Right kidney (tissue), 1 donor: ENCODE measurements at regions not wholly inside any gene's neighbourhood (a gene's known extent, or its start where the extent isn't known, plus 50 kb on each side); places are given as distances from the start of the nearest gene placed in this dataset.
A peak's percentile ranks its signal among the peaks of the same experiment; 100 is the strongest.
"Not testable (repeated sequence)": the region's sequence is repeated elsewhere in the genome, so short reads cannot be mapped to it uniquely, and the experiment has no call there.

ENCODE experiments used
- DNase-seq: peaks from one replicate; pipeline ENCODE4 v3.0.0-alpha.2; 2016

DNA sequence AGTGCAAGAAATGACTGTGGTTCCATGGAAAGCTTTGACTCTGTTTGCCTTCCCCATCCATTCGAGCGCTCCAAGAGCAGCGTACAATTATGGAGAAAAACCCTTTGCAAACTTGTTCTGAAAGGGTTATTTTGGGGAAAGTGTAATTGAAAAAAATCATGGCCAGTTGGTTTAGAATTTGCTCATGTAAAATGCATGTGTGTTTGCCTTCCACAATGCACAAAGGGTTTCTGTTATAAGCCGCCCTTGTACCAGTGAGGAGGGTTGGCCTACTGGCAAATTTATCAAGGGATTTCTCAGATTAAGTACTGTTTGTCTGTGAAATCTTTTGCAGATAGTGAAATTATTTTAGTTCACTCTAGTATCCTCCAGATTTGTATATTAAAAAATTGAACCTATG lies 62.7 kb upstream of the PELI2 start:
- no peak for DNase-seq

DNA sequence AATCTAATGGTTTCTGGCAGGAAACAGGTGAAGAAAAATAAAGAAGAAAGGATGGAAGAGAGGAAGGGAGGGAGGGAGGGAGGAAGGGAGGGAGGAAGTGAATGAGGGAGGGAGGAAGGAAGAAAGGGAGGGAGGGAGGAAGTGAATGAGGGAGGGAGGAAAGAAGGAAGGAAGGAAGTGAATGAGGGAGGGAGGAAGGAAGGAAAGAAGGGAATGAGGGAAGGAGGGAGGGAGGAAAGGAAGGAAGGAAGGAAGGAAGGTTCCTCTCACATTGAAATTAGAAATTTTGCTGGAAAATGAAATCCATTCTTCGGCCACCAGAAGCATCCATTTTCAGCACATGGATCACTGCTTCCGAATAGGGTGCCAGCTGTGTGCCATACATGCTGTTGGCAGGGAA lies 62.2 kb upstream of the PELI2 start:
- no peak for DNase-seq

DNA sequence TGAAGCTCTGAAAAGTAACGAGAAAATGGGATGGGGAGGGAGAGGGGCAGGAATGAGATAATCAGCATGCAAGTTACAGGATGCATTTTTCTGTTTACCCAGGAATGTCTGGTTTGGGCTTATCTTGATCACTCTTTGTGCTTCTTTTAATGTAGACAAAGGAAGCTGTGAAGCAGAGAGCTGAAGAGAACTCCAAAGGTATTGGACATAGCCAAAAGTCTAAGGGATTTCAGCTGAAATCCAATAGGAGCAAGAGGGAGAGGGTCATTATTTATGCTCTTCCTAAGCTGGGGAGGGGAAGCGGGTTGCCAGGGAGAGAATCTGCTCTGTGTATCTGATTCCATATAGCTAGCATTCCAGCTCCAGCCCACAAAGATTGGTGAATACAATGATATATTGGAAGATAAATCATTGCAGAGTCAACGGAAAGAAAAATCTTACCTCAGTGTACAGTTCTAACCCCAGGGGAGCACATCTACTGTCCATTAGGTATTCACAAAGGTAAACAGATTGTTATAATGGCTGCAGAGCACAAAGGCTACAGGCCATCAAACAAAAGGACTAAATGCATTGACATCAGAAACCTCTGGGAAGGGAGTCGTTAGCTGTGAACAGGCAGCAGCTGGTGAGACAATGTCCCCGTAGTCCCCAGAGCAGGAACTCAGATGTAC lies 61.0 kb upstream of the PELI2 start:
- peak; percentile 38 for DNase-seq

DNA sequence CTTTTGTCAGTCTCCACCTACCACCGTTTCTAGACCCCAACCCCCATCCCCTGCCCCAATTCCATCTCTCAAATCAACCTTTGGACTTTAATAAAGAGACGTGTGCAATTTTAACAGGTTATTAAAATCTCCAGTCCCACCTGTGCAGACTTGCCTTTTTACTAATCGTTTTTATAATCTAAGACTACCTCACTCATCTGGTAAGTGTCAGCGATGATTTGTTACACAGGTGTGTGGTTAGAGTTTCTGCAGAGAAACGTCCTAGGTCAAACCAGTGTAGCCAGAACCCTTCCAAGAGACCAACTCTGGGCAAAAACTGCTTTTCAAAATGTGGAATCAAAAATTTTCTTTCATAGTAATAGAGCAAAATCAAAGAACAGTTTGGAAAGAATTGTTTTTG lies 60.4 kb upstream of the PELI2 start:
- no peak for DNase-seq

DNA sequence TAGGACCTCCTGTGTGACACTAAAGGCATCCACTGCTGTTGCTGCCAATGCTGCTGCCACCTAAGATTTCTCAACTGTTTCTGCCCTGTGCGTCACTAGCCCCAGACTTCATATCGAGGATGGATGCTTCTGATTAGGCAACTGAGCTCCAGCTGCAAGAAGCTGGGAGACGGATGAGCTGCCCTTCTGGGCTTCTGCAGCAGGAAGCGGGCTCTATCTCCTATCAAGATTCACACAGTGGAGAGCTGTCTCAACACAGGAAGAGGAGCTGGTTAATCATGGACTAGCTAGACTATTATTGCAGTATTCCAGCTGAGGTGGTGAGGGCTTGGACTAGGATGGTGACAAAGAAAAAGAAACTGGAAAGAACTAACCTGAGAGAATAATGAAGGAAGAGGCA lies 59.2 kb upstream of the PELI2 start:
- DNase-seq = no peak

DNA sequence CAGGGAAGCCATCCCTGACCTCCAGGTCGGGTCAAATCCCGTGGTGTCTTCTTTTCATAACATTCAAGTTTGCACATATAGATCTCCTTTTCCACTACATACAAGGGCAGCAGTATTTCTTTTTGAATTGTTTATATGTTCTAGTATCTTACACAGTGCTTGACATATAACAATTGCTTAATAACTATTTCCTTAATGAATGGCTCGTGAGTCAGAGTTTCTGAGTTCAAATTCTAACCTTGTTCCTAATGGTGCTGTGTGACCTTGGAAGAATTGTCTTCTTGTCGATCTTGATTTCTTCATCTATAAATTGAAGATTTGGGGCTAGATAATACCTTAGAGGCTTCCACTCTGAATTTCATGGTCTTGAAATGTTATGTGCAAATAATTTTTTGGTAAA lies 57.2 kb upstream of the PELI2 start:
- no peak for DNase-seq

DNA sequence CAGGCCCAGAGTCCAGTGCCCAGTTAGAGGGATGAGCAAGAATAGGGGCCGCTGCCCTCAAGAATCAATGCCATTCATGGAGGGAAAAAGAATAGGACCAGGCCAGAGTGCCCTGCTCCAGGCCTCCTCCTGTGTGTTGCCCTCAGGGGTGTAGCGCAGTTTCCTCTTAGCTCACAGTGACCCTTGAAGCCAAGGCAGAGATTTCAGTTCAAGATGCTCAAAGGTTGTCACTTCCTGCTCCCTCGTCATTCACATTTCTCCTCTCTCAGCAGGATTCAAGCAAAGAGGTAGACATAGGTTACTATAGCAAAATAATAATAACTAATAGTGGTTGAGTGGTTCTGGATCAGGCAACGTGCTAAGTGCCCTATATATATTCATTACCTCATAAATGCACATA lies 55.1 kb upstream of the PELI2 start:
- no peak for DNase-seq

DNA sequence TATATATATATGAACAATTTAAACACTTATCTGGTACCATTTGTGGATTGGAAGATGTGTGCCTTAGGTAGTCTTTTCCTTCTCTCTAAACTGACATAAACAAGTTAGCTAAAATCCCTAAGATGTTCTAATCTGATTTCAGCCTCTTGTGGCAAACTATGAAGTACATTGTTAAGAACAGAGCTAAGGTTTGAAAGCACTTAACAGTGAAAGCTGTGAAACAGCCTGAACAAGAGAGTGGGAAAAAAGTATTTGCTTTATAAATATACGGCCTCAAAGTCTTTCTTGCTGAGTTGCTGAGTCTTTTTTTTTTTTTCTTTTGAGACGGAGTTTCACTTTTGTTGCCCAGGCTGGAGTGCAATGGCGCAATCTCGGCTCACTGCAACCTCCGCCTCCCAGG lies 53.7 kb upstream of the PELI2 start:
- no peak for DNase-seq

DNA sequence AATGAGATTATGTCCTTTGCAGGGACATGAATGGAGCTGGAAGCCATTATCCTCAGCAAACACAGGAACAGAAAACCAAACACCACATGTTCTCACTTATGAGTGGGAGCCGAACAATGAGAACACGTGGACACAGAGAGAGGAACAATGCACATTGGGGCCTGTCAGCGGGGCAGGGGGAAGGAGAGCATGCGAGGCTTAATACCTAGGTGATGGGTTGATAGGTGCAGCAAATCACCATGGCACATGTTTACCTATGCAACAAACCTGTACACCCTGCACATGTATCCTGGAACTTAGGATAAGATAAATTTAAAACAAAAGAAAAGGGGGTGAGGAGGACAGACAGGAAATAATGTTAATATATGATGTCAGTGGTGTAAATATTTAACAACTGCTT lies 53.0 kb upstream of the PELI2 start:
- not testable (repeated sequence) for DNase-seq

DNA sequence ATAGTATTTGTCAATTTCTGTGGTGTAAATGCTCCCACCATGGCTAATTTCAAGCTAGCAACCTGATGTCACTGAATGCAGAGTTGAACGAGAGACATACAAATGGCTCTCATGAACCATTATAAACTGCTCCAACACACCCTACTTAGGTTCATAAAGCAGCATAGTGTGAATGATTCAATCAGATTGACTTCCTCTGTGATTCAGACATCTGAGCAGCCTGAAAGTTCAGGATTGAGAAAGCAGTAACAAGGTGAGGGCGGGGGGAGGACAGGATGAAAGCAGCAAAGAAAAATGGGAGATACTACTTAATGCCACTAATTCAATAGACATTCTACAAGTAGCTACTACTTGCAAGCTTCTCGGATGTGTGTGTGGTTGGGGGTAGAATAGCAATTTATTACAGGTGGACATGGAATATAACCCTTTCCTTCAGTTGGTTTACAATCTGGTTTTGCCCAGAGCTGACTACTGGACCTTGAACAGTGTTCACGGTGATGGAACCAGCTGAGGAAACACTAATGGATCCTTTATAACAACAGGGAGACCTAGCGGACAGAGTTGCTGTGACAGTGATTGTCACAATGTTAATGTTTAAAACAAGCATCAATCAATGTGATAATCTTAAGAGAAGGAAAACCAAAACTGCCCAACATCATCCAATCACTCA lies 52.5 kb upstream of the PELI2 start:
- no peak for DNase-seq
